GM13976 (cell line): ENCODE measurements at regions not wholly inside any gene's neighbourhood (a gene's known extent, or its start where the extent isn't known, plus 50 kb on each side); places are given as distances from the start of the nearest gene placed in this dataset.

Experiments used
- DNase-seq: peaks from one replicate; pipeline ENCODE4 v3.0.0; 2012; ENCODE audit warnings: low spot score
- in situ Hi-C: fragments of 300-500 bp; cut with MboI; formaldehyde crosslinking; loops from one replicate; pipeline ENCODE4 v1.12.0; 2022; ENCODE audit warnings: low sequenced_read_pairs, mixed read lengths, inconsistent platforms; ENCODE audit not compliant: unreplicated experiment
- TF ChIP-seq, protein P1 (sequence below): IDR thresholded peaks from 2 replicates; pipeline ENCODE4 v1.5.1; 2012; ENCODE audit warnings: borderline replicate concordance, mild to moderate bottlenecking; ENCODE audit not compliant: insufficient read depth; ENCODE audit errors: extremely low read depth, missing control alignments, control extremely low read depth

DNA sequence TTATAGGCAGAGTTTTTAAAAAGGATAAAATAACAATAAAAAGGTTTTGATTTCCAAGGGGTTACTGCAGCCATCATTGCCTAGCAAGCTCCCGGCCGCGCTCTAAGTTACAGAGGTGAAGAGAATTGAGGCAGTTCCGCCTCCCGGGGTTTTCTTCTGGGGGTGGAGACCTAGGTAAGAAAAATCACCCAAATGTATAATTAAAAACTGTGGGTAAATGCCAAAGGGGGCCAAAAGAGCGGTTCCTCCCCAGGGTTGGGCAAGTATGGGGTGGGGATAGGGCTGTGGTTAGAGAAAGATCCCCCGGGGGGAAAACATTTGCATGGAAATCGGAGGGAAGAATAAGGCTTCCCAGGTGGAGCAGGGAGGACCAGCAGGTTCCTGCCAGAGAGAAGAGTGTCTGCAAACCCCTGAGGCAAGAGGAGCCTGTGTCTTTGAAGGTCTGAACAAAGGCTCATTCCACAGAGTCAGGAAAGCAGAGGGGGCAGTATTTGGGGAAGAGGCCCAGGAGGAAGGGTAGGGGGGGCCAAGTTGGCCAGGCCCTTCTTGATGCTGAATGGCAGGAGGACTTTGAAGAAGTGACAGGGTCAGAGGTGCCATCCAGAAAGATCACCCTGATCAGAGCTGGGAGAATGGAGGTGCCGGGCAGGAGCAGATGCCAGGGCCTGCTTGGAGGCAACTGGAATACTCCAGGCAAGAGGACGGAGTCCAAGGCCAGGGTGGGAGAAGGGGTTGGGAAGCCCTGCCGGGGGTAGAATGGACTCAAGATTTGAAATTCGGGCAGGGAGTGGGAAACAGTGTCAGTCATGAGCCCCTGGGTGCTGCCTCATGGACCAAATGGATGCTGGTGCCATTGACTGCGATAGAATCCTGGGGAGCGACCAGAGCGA is 152.9 kb upstream of the RGMA start:
- no peak for DNase-seq
- TF ChIP-seq, protein P1, sequence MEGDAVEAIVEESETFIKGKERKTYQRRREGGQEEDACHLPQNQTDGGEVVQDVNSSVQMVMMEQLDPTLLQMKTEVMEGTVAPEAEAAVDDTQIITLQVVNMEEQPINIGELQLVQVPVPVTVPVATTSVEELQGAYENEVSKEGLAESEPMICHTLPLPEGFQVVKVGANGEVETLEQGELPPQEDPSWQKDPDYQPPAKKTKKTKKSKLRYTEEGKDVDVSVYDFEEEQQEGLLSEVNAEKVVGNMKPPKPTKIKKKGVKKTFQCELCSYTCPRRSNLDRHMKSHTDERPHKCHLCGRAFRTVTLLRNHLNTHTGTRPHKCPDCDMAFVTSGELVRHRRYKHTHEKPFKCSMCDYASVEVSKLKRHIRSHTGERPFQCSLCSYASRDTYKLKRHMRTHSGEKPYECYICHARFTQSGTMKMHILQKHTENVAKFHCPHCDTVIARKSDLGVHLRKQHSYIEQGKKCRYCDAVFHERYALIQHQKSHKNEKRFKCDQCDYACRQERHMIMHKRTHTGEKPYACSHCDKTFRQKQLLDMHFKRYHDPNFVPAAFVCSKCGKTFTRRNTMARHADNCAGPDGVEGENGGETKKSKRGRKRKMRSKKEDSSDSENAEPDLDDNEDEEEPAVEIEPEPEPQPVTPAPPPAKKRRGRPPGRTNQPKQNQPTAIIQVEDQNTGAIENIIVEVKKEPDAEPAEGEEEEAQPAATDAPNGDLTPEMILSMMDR, result no peak
- in situ Hi-C loops, result no loop called here

- DNase-seq, result no peak
- in situ Hi-C loops, result no loop called here
- TF ChIP-seq, protein P1, result no peak
Observed at GRCh38 chr15:93239993-93240392, 151.0 kb upstream of the RGMA start.

DNA sequence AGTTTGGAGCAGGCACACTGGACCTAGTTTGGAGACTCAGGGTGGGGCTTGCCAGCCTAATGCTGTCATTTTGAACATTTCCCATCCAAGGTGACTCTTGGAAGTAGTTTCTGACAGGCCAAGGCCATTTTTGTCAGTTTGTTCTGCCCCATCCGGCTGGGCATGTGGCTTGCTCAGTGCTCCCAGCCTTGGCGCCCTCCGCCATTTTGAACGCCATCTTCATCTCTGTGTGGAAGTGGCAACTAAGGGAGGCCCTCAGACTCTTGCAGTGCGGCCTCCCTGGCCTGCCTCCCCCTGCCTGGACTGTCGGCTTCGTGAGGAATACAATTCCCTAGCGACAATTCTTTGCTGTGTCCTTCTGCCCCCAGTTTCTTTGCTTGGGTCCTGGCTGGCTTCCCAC is 150.6 kb upstream of the RGMA start:
- no peak for DNase-seq
- in situ Hi-C loops, result no loop called here
- TF ChIP-seq, protein P1, result no peak

- TF ChIP-seq, protein P1, result no peak
Observed at GRCh38 chr15:93238641-93239040, 149.6 kb upstream of the RGMA start.

DNA sequence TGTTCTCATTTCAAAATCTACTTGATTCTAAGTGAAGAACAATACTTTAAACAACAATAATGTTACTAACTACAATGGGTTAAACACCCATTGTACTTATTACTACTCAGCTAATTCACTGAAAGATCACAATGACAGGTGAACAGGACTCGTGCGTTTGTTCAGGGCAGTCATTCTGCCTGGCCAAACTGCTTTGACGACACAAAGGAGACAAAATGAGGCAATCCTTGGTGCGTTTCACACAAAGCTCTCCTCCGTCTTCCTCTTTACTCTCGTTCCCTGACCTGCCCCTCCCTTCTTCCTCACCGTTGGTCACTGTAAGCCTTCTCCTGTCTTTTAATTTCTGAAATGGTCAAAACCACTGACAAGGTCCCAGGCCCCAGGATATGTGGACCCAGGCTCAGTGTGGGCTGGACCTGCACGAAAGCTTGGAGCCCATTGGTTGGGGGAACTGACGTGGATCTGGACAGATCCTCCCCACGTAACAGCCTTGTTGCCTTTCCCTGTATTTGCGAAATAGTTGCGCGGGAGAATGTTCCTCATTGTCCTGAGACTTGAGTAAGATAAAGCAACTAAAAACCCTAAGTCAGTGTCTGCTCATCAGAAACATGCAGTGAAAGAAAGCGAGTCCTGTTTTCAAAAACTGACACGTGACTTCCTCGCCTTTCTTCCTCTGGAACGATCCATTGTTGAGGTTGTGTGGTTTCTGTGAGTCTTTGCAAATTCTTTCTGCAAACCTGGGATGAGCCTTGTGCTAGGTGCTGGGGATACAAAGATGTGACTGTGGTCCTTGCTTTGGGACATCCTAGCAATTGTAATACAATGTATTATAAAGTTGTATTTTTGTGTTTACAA is 147.1 kb upstream of the RGMA start:
- no peak for DNase-seq
- in situ Hi-C loops, result no loop called here

More at GRCh38 chr15:93238641-93239040, 149.6 kb upstream of the RGMA start:
- no peak for DNase-seq
- in situ Hi-C loops, result no loop called here

DNA sequence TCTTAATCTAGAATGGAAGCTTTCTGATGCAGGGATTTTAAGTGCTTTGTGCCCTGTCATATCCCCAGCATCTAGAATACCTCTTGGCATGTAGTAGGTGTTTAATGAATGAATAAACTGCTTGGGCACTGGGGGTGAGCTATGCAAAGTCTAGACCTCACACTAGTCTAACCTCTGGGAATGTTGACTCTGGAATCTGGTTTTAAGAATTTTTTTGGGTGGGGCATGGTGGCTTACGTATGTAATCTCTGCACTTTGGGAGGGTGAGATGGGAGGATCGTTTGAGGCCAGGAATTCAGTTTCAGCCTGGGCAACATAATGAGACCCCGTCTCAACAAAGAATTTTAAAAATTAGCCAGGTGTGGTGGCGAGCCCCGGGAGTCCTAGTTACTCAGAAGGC is 146.3 kb upstream of the RGMA start:
- in situ Hi-C loops, result no loop called here
- TF ChIP-seq, protein P1, result no peak
- no peak for DNase-seq

More for the DNA sequence above, 147.1 kb upstream of the RGMA start:
- TF ChIP-seq, protein P1, result no peak
